ENCODE measurements at regions not wholly inside any gene's neighbourhood (a gene's known extent, or its start where the extent isn't known, plus 50 kb on each side); places are given as distances from the start of the nearest gene placed in this dataset.

- TF ChIP-seq RAD21 (IDR thresholded peaks at IDR 0.05; ENCODE audit: low read depth) (peak; percentile 58), EZH2phosphoT487 (IDR thresholded peaks at IDR 0.05; ENCODE audit: borderline replicate concordance) (no peak)
- TF ChIP-seq, protein P1, sequence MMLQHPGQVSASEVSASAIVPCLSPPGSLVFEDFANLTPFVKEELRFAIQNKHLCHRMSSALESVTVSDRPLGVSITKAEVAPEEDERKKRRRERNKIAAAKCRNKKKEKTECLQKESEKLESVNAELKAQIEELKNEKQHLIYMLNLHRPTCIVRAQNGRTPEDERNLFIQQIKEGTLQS (IDR thresholded peaks at IDR 0.05): no peak
- TF ChIP-seq, protein P2, sequence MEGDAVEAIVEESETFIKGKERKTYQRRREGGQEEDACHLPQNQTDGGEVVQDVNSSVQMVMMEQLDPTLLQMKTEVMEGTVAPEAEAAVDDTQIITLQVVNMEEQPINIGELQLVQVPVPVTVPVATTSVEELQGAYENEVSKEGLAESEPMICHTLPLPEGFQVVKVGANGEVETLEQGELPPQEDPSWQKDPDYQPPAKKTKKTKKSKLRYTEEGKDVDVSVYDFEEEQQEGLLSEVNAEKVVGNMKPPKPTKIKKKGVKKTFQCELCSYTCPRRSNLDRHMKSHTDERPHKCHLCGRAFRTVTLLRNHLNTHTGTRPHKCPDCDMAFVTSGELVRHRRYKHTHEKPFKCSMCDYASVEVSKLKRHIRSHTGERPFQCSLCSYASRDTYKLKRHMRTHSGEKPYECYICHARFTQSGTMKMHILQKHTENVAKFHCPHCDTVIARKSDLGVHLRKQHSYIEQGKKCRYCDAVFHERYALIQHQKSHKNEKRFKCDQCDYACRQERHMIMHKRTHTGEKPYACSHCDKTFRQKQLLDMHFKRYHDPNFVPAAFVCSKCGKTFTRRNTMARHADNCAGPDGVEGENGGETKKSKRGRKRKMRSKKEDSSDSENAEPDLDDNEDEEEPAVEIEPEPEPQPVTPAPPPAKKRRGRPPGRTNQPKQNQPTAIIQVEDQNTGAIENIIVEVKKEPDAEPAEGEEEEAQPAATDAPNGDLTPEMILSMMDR (IDR thresholded peaks at IDR 0.05 in 2 of 3, conservative IDR thresholded peaks at IDR 0.05 in 1 of 3; ENCODE audit: borderline replicate concordance in 1 of 3, insufficient read depth in 1 of 3, low read depth in 2 of 3, low read length in 2 of 3): peak; percentile 31 to 62 (median 42); a peak in 5 of 6 replicates
- TF ChIP-seq, protein P3, sequence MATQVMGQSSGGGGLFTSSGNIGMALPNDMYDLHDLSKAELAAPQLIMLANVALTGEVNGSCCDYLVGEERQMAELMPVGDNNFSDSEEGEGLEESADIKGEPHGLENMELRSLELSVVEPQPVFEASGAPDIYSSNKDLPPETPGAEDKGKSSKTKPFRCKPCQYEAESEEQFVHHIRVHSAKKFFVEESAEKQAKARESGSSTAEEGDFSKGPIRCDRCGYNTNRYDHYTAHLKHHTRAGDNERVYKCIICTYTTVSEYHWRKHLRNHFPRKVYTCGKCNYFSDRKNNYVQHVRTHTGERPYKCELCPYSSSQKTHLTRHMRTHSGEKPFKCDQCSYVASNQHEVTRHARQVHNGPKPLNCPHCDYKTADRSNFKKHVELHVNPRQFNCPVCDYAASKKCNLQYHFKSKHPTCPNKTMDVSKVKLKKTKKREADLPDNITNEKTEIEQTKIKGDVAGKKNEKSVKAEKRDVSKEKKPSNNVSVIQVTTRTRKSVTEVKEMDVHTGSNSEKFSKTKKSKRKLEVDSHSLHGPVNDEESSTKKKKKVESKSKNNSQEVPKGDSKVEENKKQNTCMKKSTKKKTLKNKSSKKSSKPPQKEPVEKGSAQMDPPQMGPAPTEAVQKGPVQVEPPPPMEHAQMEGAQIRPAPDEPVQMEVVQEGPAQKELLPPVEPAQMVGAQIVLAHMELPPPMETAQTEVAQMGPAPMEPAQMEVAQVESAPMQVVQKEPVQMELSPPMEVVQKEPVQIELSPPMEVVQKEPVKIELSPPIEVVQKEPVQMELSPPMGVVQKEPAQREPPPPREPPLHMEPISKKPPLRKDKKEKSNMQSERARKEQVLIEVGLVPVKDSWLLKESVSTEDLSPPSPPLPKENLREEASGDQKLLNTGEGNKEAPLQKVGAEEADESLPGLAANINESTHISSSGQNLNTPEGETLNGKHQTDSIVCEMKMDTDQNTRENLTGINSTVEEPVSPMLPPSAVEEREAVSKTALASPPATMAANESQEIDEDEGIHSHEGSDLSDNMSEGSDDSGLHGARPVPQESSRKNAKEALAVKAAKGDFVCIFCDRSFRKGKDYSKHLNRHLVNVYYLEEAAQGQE (IDR thresholded peaks at IDR 0.05; ENCODE audit: low read depth): no peak
- ChIA-PET RAD21 (ENCODE audit: low non-redundant PET in 1 of 2, low total read pairs in 2 of 2, uncharacterized antibody in 2 of 2, unreplicated experiment in 2 of 2) (no interaction called here), POLR2A (no interaction called here), CTCF (interaction anchor here (1.1 to 4.4 kb wide), 6 partner anchors 320 to 1222 kb away, joined by 3 to 21 read pairs (median 6); no protein-coding TSS in a partner anchor)
- H3K9me2 ChIP-seq (ENCODE audit: insufficient read depth): no peaks in the 10 kb centered on the region
- H3K9me3 ChIP-seq (ENCODE audit: control insufficient read depth in 1 of 2, insufficient read depth in 1 of 2, low read depth in 1 of 2, low read length in 2 of 2): no peaks in the 10 kb centered on the region
- H3K4me1 ChIP-seq (ENCODE audit: control insufficient read depth in 1 of 2, insufficient read depth in 2 of 2, low read length in 2 of 2): no peaks in the 10 kb centered on the region
- intact Hi-C loops (cut with micrococcal nuclease): loop anchor here (5.0 kb wide), 1 partner anchor 1146 kb away; no protein-coding TSS in a partner anchor
- H3K4me2 ChIP-seq (ENCODE audit: low read length): no peak overlapping the region
- H2AFZ ChIP-seq (ENCODE audit: low read depth, low read length, poor library complexity, severe bottlenecking): no peak overlapping the region
- peak; percentile 26 for DNase-seq (ENCODE audit: low read depth, low spot score)
- H3K79me2 ChIP-seq (ENCODE audit: insufficient read depth, low read length): no peaks in the 10 kb centered on the region
- ATAC-seq: peak; percentile 70
- no peak overlapping the region for H3K4me3 ChIP-seq (replicated peaks in 1 of 2; ENCODE audit: low read depth in 1 of 2, low read length in 2 of 2)
- H3K27me3 ChIP-seq (ENCODE audit: insufficient read depth, low read length): 0 out of 2 replicates have a peak, but pooled peaks cover 6% of the 10 kb centered on the region
- no peaks in the 10 kb centered on the region for H3K36me3 ChIP-seq (ENCODE audit: control insufficient read depth in 1 of 2, insufficient read depth in 2 of 2, low read length in 2 of 2)
- no peaks in the 10 kb centered on the region for H4K20me1 ChIP-seq (ENCODE audit: insufficient read depth)
- no TSS peak for BruUV-seq (replicated peaks)
- H3K27ac ChIP-seq (ENCODE audit: low read depth, low read length): no peak overlapping the region
- H3K9ac ChIP-seq (ENCODE audit: low read length): no peak overlapping the region
Measured at GRCh38 chr3:159266779-159267178, 464.9 kb downstream of the MFSD1 start.

All from HCT116 (cell line).